SK-N-MC (cell line): ENCODE measurements at regions not wholly inside any gene's neighbourhood (a gene's known extent, or its start where the extent isn't known, plus 50 kb on each side); places are given as distances from the start of the nearest gene placed in this dataset.

Source experiments
- EZH2 ChIP-seq: fragments of 200-600 bp; sonication (generic); IDR thresholded peaks from one replicate; pipeline ENCODE4 v1.6.1; 2017; ENCODE audit warnings: antibody characterized with exemption
- FOXP2 ChIP-seq: optimal IDR thresholded peaks from 2 replicates; pipeline ENCODE3; 2011; ENCODE audit warnings: mild to moderate bottlenecking, moderate library complexity; ENCODE audit not compliant: insufficient read depth; ENCODE audit errors: extremely low read length, control extremely low read depth
- POLR2AphosphoS5 ChIP-seq: IDR thresholded peaks from 2 replicates; pipeline ENCODE4 v1.6.1; 2012; ENCODE audit warnings: mild to moderate bottlenecking, low read depth, low read length, borderline replicate concordance

DNA sequence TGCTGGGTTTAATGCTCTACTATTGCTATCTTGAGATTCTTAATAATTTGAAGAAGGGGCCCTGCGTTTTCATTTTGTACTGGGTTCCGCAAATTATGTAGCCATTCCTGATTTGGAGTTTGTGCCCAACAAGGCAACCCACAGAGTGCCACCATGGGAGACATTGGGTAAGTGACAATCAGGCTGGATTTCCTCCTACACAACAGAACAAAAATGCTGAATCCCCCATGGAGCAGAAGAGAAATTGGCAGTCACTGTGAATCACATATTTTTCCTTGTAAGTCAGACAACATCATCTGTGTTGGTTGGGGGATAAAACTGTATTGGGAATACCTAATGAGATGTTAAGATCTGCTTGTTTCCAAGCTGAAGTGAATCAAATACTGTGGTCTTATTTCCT is 80.9 kb downstream of the CNGA2 start:
- no peak for TF ChIP-seq POLR2AphosphoS5
- TF ChIP-seq EZH2 = no peak
- no peak for TF ChIP-seq FOXP2
